Effector CD8-positive, alpha-beta T cell (primary cell): ENCODE measurements at regions not wholly inside any gene's neighbourhood (a gene's known extent, or its start where the extent isn't known, plus 50 kb on each side); places are given as distances from the start of the nearest gene placed in this dataset.
"Not testable (repeated sequence)": the region's sequence is repeated elsewhere in the genome, so short reads cannot be mapped to it uniquely, and the experiment has no call there.

Experiments
- DNase-seq: peaks from one replicate; lab custom pipeline; 2025; lab: John Stamatoyannopoulos, UW

- DNase-seq = not testable (repeated sequence)
Observed at GRCh38 chr9:41273549-41274267, 84.6 kb upstream of the ZNG1F start.

GRCh38 chr9:41272879-41273548, 83.9 kb upstream of the ZNG1F start:
- not testable (repeated sequence) for DNase-seq

- DNase-seq = not testable (repeated sequence)
Observed at GRCh38 chr9:41270992-41271391, 81.9 kb upstream of the ZNG1F start.

- not testable (repeated sequence) for DNase-seq
Observed at GRCh38 chr9:41269471-41269870, 80.4 kb upstream of the ZNG1F start.

- not testable (repeated sequence) for DNase-seq
Observed at GRCh38 chr9:41269054-41269453, 79.9 kb upstream of the ZNG1F start.

GRCh38 chr9:41266602-41267001, 77.5 kb upstream of the ZNG1F start:
- not testable (repeated sequence) for DNase-seq

- not testable (repeated sequence) for DNase-seq
Observed at GRCh38 chr9:41266000-41266399, 76.9 kb upstream of the ZNG1F start.

- not testable (repeated sequence) for DNase-seq
Observed at GRCh38 chr9:41251973-41252372, 62.9 kb upstream of the ZNG1F start.

GRCh38 chr9:41251101-41251500, 62.0 kb upstream of the ZNG1F start:
- not testable (repeated sequence) for DNase-seq

- DNase-seq = not testable (repeated sequence)
Observed at GRCh38 chr9:41246702-41247101, 57.6 kb upstream of the ZNG1F start.
